Left lobe of liver (tissue), 2 donors: ENCODE measurements at regions not wholly inside any gene's neighbourhood (a gene's known extent, or its start where the extent isn't known, plus 50 kb on each side); places are given as distances from the start of the nearest gene placed in this dataset.

ENCODE experiments used
- ATAC-seq: fragments of 200-7000 bp; cut with Tn5 transposase; one replicate; pipeline ENCODE4 v1.9.1; 2020; ENCODE audit warnings: mild to moderate bottlenecking, moderate library complexity
- DNase-seq: peaks from one replicate; pipeline ENCODE4 v3.0.0-alpha.2; 2020; ENCODE audit warnings: low spot score
- donor health status: DM: no; HTN: no; CAD: no; lungs with moderate emphysema.
- donor health status: DM: no; HTN: yes; CAD: no.

- DNase-seq (no peak), ATAC-seq (no peak)
These were observed 377.3 kb upstream of the MEF2C start for GRCh38 chr5:89260254-89260653.

- ATAC-seq, result no peak
These were observed 373.0 kb upstream of the MEF2C start for GRCh38 chr5:89255845-89256463.

GRCh38 chr5:89253666-89254352, 370.8 kb upstream of the MEF2C start:
- ATAC-seq (no peak), DNase-seq (no peak)

More at GRCh38 chr5:89255845-89256463, 373.0 kb upstream of the MEF2C start:
- no peak for DNase-seq

- DNase-seq, result no peak
- ATAC-seq, result no peak
These were observed 363.9 kb upstream of the MEF2C start for GRCh38 chr5:89246864-89247263.

- ATAC-seq (no peak), DNase-seq (no peak)
These were observed 363.3 kb upstream of the MEF2C start for GRCh38 chr5:89246252-89246651.

GRCh38 chr5:89243611-89244010, 360.6 kb upstream of the MEF2C start:
- DNase-seq, result no peak
- ATAC-seq, result no peak

- DNase-seq (no peak), ATAC-seq (no peak)
These were observed 358.2 kb upstream of the MEF2C start for GRCh38 chr5:89241186-89241585.

- no peak for ATAC-seq
These were observed 353.9 kb upstream of the MEF2C start for GRCh38 chr5:89236900-89237299.

GRCh38 chr5:89233462-89233861, 350.5 kb upstream of the MEF2C start:
- ATAC-seq (no peak), DNase-seq (no peak)

More at GRCh38 chr5:89236900-89237299, 353.9 kb upstream of the MEF2C start:
- no peak for DNase-seq

- no peak for ATAC-seq
- DNase-seq, result no peak
These were observed 349.2 kb upstream of the MEF2C start for GRCh38 chr5:89232139-89232603.

- DNase-seq, result no peak
- ATAC-seq, result no peak
These were observed 347.2 kb upstream of the MEF2C start for GRCh38 chr5:89230178-89230577.

- ATAC-seq (no peak), DNase-seq (no peak)
These were observed 346.5 kb upstream of the MEF2C start for GRCh38 chr5:89229331-89230070.

- ATAC-seq (no peak), DNase-seq (no peak)
These were observed 345.4 kb upstream of the MEF2C start for GRCh38 chr5:89228355-89228754.

- DNase-seq, result no peak
- ATAC-seq, result no peak
These were observed 335.4 kb upstream of the MEF2C start for GRCh38 chr5:89218364-89218763.

GRCh38 chr5:89216606-89217005, 333.6 kb upstream of the MEF2C start:
- DNase-seq (no peak), ATAC-seq (no peak)

GRCh38 chr5:89213573-89213972, 330.6 kb upstream of the MEF2C start:
- no peak for DNase-seq
- no peak for ATAC-seq

GRCh38 chr5:89211836-89212235, 328.9 kb upstream of the MEF2C start:
- ATAC-seq (no peak), DNase-seq (no peak)

- ATAC-seq, result no peak
- DNase-seq, result no peak
These were observed 325.8 kb upstream of the MEF2C start for GRCh38 chr5:89208811-89209210.

- ATAC-seq, result no peak
- no peak for DNase-seq
These were observed 325.4 kb upstream of the MEF2C start for GRCh38 chr5:89208392-89208791.

- DNase-seq (no peak), ATAC-seq (no peak)
These were observed 321.8 kb upstream of the MEF2C start for GRCh38 chr5:89204756-89205155.

GRCh38 chr5:89203611-89204010, 320.6 kb upstream of the MEF2C start:
- ATAC-seq (no peak), DNase-seq (no peak)

- DNase-seq, result no peak
- no peak for ATAC-seq
These were observed 317.9 kb upstream of the MEF2C start for GRCh38 chr5:89200899-89201298.
